Body of pancreas (tissue), 4 donors: ENCODE measurements at regions not wholly inside any gene's neighbourhood (a gene's known extent, or its start where the extent isn't known, plus 50 kb on each side); places are given as distances from the start of the nearest gene placed in this dataset.

Experiments used
- CTCF ChIP-seq, 7 experiments: fragments of 450-650 bp in 4 of 7; fragments of 200-600 bp in 3 of 7; sonication (generic) in 3 of 7; IDR thresholded peaks; one replicate each; pipeline ENCODE4 v1.5.1; 2016 to 2019; ENCODE audit warnings: antibody characterized with exemption in 7 of 7
- POLR2A ChIP-seq, 3 donors: fragments of 450-650 bp; IDR thresholded peaks; one replicate each; pipeline ENCODE4 v1.6.1; 2016; ENCODE audit warnings: antibody characterized with exemption in 3 of 3, mild to moderate bottlenecking in 2 of 3

GRCh38 chr3:33956206-33956605 lies 157.8 kb downstream of the PDCD6IP start:
- no peak for TF ChIP-seq POLR2A (IDR thresholded peaks at IDR 0.05)
- TF ChIP-seq CTCF (IDR thresholded peaks at IDR 0.05), result no peak
